ENCODE measurements at regions not wholly inside any gene's neighbourhood (a gene's known extent, or its start where the extent isn't known, plus 50 kb on each side); places are given as distances from the start of the nearest gene placed in this dataset.

DNA sequence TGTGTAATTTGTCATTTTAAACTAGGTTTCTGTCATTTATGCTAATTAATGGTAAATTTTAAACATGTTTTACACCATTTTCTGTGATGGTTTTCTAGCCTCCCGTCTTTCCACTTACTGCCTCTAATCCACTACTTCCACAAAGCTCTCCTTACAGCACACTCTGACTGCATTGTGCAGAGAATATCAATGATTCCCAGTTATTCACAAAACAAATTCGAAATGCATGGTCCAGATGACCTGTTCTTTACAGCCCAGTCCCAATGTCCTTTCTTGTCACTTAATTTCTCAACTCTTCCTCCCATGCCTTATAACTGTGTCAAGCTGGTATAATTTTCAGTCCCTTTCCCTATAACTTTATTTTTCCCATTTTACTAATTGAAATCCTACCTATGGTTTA is 770.5 kb downstream of the USP25 start:
- ATAC-seq (no peak), DNase-seq (no peak)
- Mint-ChIP-seq H3K4me1 (no peaks in the 10 kb centered on the region), H3K36me3 (ENCODE audit: low read depth) (no peaks in the 10 kb centered on the region), H3K27me3 (no peaks in the 10 kb centered on the region), H3K4me3 (no peak overlapping the region), H3K27ac (no peak overlapping the region)
- no peaks in the 10 kb centered on the region for H3K9me3 ChIP-seq (ENCODE audit: control insufficient read depth, low read length, poor library complexity, severe bottlenecking)

DNA sequence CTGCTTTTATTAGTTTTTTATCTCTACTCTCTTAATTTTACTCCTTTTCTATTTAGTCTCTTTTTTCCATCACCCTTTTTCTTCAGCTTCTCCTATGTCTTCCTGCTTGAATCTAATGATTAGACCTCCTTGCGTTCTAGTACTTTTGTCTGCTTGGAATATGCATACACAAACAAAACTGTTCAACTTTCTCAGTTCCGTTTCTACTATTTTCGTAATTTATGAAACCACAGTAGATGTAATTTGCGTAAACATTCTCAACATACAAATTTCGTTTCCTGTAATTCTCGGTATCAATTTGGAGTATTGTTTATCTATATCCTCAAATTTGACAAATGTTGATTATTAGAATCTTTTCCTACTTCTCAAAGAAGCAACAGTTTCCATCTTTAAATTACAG is 772.5 kb downstream of the USP25 start:
- H3K4me3 Mint-ChIP-seq, result no peak overlapping the region
- H3K27ac Mint-ChIP-seq, result no peak overlapping the region
- no peaks in the 10 kb centered on the region for H3K27me3 Mint-ChIP-seq

DNA sequence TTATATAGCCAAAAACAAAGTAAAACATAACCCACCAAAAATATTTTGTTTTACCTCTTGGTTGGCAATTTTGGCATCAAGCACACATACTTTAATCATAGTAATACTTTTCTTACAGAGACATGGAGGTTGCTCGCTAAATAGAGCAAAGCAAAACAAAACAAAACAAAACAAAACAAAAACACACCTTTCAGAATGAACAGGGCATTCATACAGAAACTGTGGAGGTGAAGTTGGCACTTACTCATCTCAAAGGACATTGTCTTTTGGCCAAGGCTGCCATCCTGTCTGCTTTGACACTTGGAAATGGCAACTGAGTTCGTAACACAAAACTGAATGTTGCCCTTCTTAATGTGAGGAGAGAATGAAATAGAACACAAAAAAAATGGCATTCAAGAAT is 773.1 kb downstream of the USP25 start:
- Mint-ChIP-seq H3K4me3 (no peak overlapping the region), H3K27ac (no peak overlapping the region), H3K27me3 (no peaks in the 10 kb centered on the region), H3K4me1 (no peaks in the 10 kb centered on the region), H3K36me3 (ENCODE audit: low read depth) (no peaks in the 10 kb centered on the region)
- DNase-seq (no peak), ATAC-seq (no peak)
- no peaks in the 10 kb centered on the region for H3K9me3 ChIP-seq (ENCODE audit: control insufficient read depth, low read length, poor library complexity, severe bottlenecking)

More for the DNA sequence above, 772.5 kb downstream of the USP25 start:
- H3K4me1 Mint-ChIP-seq, result no peaks in the 10 kb centered on the region
- ATAC-seq, result no peak
- no peak for DNase-seq
- no peaks in the 10 kb centered on the region for H3K9me3 ChIP-seq (ENCODE audit: control insufficient read depth, low read length, poor library complexity, severe bottlenecking)
- no peaks in the 10 kb centered on the region for H3K36me3 Mint-ChIP-seq (ENCODE audit: low read depth)

DNA sequence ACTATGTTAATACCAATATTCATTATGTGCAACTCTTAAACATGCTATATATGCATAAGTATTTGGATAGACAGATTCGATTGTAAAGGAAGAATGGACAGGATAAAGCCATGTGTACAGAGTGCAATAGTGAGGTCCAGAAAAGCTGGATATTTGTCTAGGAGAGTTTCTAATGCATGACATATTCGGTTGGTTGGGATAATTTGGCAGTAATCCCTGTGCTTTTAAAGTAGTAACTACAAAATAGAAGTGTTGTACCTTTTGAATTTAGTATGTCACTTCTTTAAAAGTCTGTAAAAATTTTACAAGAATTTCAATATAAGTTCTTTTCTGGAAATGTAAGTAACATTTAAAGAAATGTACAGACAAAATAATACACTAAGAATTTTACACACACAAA is 774.5 kb downstream of the USP25 start:
- H3K9me3 ChIP-seq (ENCODE audit: control insufficient read depth, low read length, poor library complexity, severe bottlenecking), result no peaks in the 10 kb centered on the region
- Mint-ChIP-seq H3K27ac (no peak overlapping the region), H3K27me3 (no peaks in the 10 kb centered on the region), H3K4me3 (no peak overlapping the region), H3K4me1 (no peaks in the 10 kb centered on the region), H3K36me3 (ENCODE audit: low read depth) (no peaks in the 10 kb centered on the region)
- ATAC-seq (no peak), DNase-seq (no peak)

DNA sequence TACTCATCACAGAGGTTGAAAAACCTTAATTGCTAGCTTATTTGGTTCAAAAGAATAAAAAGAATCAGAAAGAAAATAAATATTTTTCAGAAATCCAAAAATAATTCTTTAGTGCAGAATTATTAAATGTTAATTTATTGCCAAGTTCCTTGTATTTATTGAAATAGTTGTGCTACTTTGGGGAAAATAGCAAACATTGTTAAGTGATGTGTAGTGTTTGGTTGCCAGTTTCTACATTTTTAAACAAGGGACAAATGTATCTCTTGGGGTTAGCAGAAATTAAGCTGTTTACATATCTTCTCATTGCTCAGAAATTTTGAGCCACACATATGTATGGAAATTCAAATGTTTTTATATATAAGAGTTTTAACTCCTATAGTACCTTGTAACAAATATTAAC is 775.0 kb downstream of the USP25 start:
- no peak for ATAC-seq
- H3K27ac Mint-ChIP-seq, result no peak overlapping the region
- no peaks in the 10 kb centered on the region for H3K36me3 Mint-ChIP-seq (ENCODE audit: low read depth)
- H3K27me3 Mint-ChIP-seq, result no peaks in the 10 kb centered on the region
- DNase-seq, result no peak
- no peaks in the 10 kb centered on the region for H3K4me1 Mint-ChIP-seq
- H3K4me3 Mint-ChIP-seq, result no peak overlapping the region
- no peaks in the 10 kb centered on the region for H3K9me3 ChIP-seq (ENCODE audit: control insufficient read depth, low read length, poor library complexity, severe bottlenecking)

DNA sequence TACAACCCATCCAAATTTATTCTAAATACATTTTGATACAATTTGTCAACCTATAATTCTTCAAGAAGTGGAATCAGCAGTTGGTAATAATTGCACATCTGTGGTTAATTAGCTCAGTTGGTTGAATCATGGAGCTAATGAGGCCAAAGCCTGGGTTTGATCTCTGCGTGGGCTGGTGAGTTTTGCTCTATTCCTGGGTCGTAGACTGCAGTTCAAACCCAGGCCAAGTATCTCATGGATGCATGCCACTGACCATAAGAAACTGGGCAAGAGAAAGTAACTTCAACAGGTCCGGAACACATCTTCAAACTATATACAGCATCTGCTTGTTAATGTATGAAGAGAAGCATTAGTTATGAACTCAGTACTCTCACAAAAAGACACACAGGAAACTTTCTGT is 779.7 kb downstream of the USP25 start:
- no peaks in the 10 kb centered on the region for H3K27me3 Mint-ChIP-seq
- H3K36me3 Mint-ChIP-seq (ENCODE audit: low read depth), result no peaks in the 10 kb centered on the region
- H3K9me3 ChIP-seq (ENCODE audit: control insufficient read depth, low read length, poor library complexity, severe bottlenecking), result no peaks in the 10 kb centered on the region
- ATAC-seq (no peak), DNase-seq (no peak)
- H3K27ac Mint-ChIP-seq, result no peak overlapping the region
- H3K4me3 Mint-ChIP-seq, result no peak overlapping the region
- H3K4me1 Mint-ChIP-seq, result no peaks in the 10 kb centered on the region

DNA sequence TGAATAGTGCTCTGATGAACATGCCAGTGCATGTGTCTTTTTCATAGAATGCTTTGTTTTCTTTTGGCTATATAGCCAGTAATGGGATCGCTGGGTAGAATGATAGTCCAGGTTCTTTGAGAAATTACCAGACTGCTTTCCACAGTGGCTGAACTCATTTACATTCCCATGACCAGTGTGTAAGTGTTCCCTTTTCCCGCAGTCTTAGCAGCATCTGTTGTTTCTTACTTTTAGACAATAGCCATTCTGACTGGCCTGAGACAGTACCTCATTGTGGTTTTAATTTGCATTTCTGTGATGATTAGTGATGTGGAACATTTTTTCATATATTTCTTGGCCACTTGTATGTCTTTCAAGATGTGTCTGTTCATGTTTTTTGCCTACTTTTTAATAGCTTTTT is 784.5 kb downstream of the USP25 start:
- no peaks in the 10 kb centered on the region for H3K9me3 ChIP-seq (ENCODE audit: control insufficient read depth, low read length, poor library complexity, severe bottlenecking)
- Mint-ChIP-seq H3K36me3 (ENCODE audit: low read depth) (no peaks in the 10 kb centered on the region), H3K27me3 (no peaks in the 10 kb centered on the region), H3K4me1 (no peaks in the 10 kb centered on the region), H3K27ac (no peak overlapping the region), H3K4me3 (no peak overlapping the region)
- DNase-seq (no peak), ATAC-seq (no peak)

DNA sequence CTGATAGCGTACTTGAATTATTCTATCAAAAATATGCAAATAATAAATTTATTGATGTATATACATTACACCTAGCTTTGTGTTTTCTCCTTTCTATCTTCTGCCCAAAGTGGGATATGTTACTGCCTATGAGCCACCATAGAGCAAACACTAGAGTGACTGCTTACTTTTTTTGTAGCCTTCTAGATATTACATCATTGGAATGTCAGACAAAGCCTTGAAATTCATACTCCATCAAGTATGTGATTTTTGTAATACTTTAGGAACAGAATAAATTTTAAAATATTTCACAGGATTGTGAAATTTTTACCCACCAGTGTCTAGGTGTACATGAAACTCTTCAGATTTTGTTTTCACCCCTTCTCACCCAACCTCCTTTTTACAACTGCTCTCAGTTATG is 787.6 kb downstream of the USP25 start:
- DNase-seq, result no peak
- no peak for ATAC-seq
- no peak overlapping the region for H3K27ac Mint-ChIP-seq
- H3K4me1 Mint-ChIP-seq, result no peaks in the 10 kb centered on the region
- no peak overlapping the region for H3K4me3 Mint-ChIP-seq
- H3K27me3 Mint-ChIP-seq, result no peaks in the 10 kb centered on the region
- no peaks in the 10 kb centered on the region for H3K36me3 Mint-ChIP-seq (ENCODE audit: low read depth)
- no peaks in the 10 kb centered on the region for H3K9me3 ChIP-seq (ENCODE audit: control insufficient read depth, low read length, poor library complexity, severe bottlenecking)

DNA sequence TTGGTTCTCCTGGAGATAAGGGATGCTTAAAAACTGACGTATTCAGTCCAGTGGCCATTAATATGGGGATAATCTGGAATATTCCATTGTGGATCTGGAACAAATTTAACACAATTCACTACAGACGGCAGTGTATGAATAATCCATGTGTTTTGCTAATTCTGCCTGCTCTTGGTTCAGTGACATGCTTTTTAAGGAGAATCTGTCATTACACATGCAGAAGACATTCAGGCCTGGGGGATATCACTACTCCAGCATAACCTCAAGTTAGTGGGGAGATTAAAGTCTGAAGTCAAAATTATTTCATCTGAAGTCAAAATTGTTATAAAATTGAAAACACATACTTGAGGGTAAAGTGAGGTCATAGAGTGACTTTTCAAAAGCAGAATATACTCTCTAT is 789.3 kb downstream of the USP25 start:
- no peaks in the 10 kb centered on the region for H3K36me3 Mint-ChIP-seq (ENCODE audit: low read depth)
- no peaks in the 10 kb centered on the region for H3K9me3 ChIP-seq (ENCODE audit: control insufficient read depth, low read length, poor library complexity, severe bottlenecking)
- H3K4me3 Mint-ChIP-seq, result no peak overlapping the region
- H3K27me3 Mint-ChIP-seq, result no peaks in the 10 kb centered on the region
- no peak for ATAC-seq
- no peak for DNase-seq
- H3K4me1 Mint-ChIP-seq, result no peaks in the 10 kb centered on the region
- H3K27ac Mint-ChIP-seq, result no peak overlapping the region

DNA sequence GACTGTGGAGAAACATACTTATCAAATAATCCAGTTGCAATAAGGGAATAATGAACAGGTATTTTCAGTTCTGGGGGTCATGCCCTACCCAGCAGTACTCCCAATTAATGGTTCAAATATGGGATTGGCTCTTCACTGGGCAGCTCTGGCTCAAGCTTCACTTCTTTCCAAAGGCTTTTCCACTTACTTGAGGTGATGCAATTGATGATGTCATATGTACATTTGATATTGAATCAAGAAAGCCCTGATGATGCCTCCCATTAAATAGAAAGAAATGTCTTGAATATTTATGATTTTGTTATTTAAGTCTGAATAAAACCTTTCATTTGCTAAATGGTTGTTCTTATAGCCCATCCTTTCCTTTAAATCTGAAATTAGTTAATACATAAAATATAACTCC is 789.9 kb downstream of the USP25 start:
- Mint-ChIP-seq H3K4me3 (no peak overlapping the region), H3K27me3 (no peaks in the 10 kb centered on the region), H3K27ac (no peak overlapping the region), H3K36me3 (ENCODE audit: low read depth) (no peaks in the 10 kb centered on the region), H3K4me1 (no peaks in the 10 kb centered on the region)
- DNase-seq (no peak), ATAC-seq (no peak)
- H3K9me3 ChIP-seq (ENCODE audit: control insufficient read depth, low read length, poor library complexity, severe bottlenecking), result no peaks in the 10 kb centered on the region

DNA sequence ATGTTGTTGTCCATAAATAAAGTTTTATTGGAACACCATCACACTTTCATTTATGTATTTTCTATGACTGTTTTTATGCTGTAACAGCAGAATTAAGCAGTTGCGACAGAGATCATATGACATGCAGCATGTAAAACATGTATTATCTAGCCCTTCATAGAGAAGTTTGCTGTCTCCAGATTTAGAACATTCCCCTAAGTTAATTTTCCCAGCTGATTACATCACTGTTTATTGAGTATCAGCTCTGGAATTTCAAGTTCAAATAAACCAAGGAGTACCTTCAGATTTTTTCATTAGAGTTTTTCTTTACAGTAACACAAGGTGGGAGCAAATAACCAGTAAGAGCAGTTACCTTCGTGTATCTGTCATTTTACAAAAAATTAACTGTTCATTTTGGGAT is 792.8 kb downstream of the USP25 start:
- H3K9me3 ChIP-seq (ENCODE audit: control insufficient read depth, low read length, poor library complexity, severe bottlenecking), result no peaks in the 10 kb centered on the region
- no peaks in the 10 kb centered on the region for H3K27me3 Mint-ChIP-seq
- no peak for ATAC-seq
- H3K36me3 Mint-ChIP-seq (ENCODE audit: low read depth), result no peaks in the 10 kb centered on the region
- no peak overlapping the region for H3K27ac Mint-ChIP-seq
- H3K4me3 Mint-ChIP-seq, result no peak overlapping the region
- no peak for DNase-seq
- no peaks in the 10 kb centered on the region for H3K4me1 Mint-ChIP-seq

DNA sequence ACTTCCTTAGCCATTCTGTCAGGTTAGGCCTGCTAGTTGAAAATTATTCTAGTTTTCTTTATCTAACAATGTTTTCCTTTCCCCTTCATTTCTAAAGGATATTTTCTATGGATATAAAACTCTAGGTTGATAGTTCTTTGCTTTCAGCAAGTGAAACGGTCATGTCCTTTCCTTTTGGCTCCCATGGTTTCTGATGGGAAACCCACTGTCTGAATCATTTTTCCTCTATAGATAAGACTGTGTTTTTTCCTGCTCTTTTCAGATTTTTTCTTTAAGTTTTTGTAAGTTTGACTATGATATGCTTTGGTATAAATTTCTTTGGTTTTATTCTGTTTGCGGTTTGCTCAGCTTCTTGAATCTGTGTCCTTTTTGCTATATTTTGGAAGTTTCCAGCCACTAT is 800.9 kb downstream of the USP25 start:
- no peak for DNase-seq
- Mint-ChIP-seq H3K27ac (no peak overlapping the region), H3K4me3 (no peak overlapping the region), H3K27me3 (no peaks in the 10 kb centered on the region), H3K36me3 (ENCODE audit: low read depth) (no peaks in the 10 kb centered on the region), H3K4me1 (no peaks in the 10 kb centered on the region)
- ATAC-seq, result no peak
- no peaks in the 10 kb centered on the region for H3K9me3 ChIP-seq (ENCODE audit: control insufficient read depth, low read length, poor library complexity, severe bottlenecking)

DNA sequence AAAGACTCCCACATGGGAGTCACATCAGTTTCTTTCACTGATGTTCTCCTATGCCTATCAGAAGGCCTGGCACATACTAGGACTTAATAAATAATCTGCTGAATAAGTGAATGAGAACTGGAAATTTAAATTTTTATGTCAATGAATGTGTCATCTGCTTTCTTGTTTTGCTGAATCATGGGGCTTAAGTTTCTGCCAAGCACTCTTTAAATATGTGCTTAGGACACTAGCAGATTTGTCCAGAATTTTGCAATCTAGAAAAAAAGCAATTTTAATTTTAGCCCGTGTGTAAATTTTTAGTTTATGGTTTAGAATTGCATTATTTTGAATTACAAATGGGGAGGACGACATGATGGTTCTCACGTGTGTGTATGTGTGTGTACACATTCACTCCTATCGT is 803.1 kb downstream of the USP25 start:
- H3K4me1 Mint-ChIP-seq, result no peaks in the 10 kb centered on the region
- H3K27ac Mint-ChIP-seq, result no peak overlapping the region
- no peak for DNase-seq
- no peaks in the 10 kb centered on the region for H3K36me3 Mint-ChIP-seq (ENCODE audit: low read depth)
- H3K9me3 ChIP-seq (ENCODE audit: control insufficient read depth, low read length, poor library complexity, severe bottlenecking), result no peaks in the 10 kb centered on the region
- H3K27me3 Mint-ChIP-seq, result no peaks in the 10 kb centered on the region
- ATAC-seq, result no peak
- no peak overlapping the region for H3K4me3 Mint-ChIP-seq

DNA sequence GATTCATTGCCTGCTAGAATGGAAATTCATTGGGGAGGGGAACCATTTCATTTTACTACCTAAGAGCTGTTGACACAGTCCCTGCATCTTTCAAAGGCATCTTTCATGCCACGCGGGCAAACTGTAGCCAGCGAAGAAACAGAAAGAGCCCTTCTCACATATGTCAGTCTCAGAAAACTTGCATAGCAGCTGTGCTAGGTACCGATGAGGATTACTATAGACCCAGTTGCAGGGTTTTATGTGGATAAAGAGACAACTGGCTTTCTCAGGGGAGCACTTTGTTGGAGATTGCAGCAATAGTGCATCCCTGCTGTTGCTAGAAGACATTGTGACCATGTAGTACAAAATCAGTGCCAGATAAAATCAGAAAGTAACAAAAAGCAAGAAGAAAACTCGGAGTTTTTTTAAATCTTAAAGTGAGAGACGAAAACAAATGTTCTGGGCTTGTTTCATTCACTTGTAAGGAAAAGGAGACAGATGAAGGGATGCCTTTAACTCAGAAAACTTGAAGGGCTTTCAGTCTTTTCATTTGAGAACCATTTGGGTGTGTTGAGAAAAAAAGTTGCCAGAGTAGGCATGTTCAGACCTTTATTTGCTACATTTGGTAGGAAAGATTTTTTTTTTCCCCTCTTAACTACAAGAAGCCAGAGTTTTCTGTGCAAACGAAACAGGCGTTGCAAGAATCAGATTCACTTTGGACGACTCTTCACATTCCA is 804.1 kb downstream of the USP25 start:
- H3K27ac Mint-ChIP-seq, result no peak overlapping the region
- H3K27me3 Mint-ChIP-seq, result no peaks in the 10 kb centered on the region
- no peaks in the 10 kb centered on the region for H3K36me3 Mint-ChIP-seq (ENCODE audit: low read depth)
- H3K4me1 Mint-ChIP-seq, result no peaks in the 10 kb centered on the region
- H3K4me3 Mint-ChIP-seq, result no peak overlapping the region
- no peaks in the 10 kb centered on the region for H3K9me3 ChIP-seq (ENCODE audit: control insufficient read depth, low read length, poor library complexity, severe bottlenecking)
- ATAC-seq (no peak), DNase-seq (no peak)

Data from T-helper 17 cell (primary cell).